HUDEP-2 (cell line): ENCODE measurements at regions not wholly inside any gene's neighbourhood (a gene's known extent, or its start where the extent isn't known, plus 50 kb on each side); places are given as distances from the start of the nearest gene placed in this dataset.

ENCODE experiments used
- DNase-seq, 76 experiments: peaks; one replicate each; lab custom pipeline; 2025; ENCODE audit not compliant: unreplicated experiment in 76 of 76; lab: John Stamatoyannopoulos, UW

GRCh38 chr10:78494179-78494578 lies 460.5 kb downstream of the RPS24 start:
- no peak for DNase-seq

- DNase-seq = no peak
These were observed 468.7 kb downstream of the RPS24 start for GRCh38 chr10:78502210-78502936.

GRCh38 chr10:78504181-78504580 lies 470.5 kb downstream of the RPS24 start:
- no peak for DNase-seq

- no peak for DNase-seq
These were observed 472.0 kb downstream of the RPS24 start for GRCh38 chr10:78505657-78506056.

- DNase-seq = no peak
These were observed 473.0 kb downstream of the RPS24 start for GRCh38 chr10:78506614-78507013.

- DNase-seq = no peak
These were observed 474.0 kb downstream of the RPS24 start for GRCh38 chr10:78507510-78508160.

GRCh38 chr10:78508955-78509748 lies 475.5 kb downstream of the RPS24 start:
- DNase-seq = no peak

GRCh38 chr10:78510566-78511323 lies 477.1 kb downstream of the RPS24 start:
- no peak for DNase-seq

- DNase-seq = no peak
These were observed 477.9 kb downstream of the RPS24 start for GRCh38 chr10:78511324-78512204.

- DNase-seq = no peak
These were observed 478.5 kb downstream of the RPS24 start for GRCh38 chr10:78512205-78512550.

- DNase-seq = no peak
These were observed 479.7 kb downstream of the RPS24 start for GRCh38 chr10:78513330-78513729.

- DNase-seq = no peak
These were observed 480.3 kb downstream of the RPS24 start for GRCh38 chr10:78513986-78514385.

GRCh38 chr10:78514459-78514858 lies 480.8 kb downstream of the RPS24 start:
- no peak for DNase-seq

GRCh38 chr10:78515038-78515872 lies 481.6 kb downstream of the RPS24 start:
- DNase-seq = no peak

- DNase-seq = no peak
These were observed 482.1 kb downstream of the RPS24 start for GRCh38 chr10:78515873-78516153.

GRCh38 chr10:78516236-78516635 lies 482.6 kb downstream of the RPS24 start:
- no peak for DNase-seq

- DNase-seq = no peak
These were observed 483.1 kb downstream of the RPS24 start for GRCh38 chr10:78516756-78517155.

- no peak for DNase-seq
These were observed 484.6 kb downstream of the RPS24 start for GRCh38 chr10:78518224-78518623.

- DNase-seq = no peak
These were observed 487.2 kb downstream of the RPS24 start for GRCh38 chr10:78520737-78521430.
